Activated CD4-positive, CD25-positive, alpha-beta regulatory T cell (primary cell): ENCODE measurements at regions not wholly inside any gene's neighbourhood (a gene's known extent, or its start where the extent isn't known, plus 50 kb on each side); places are given as distances from the start of the nearest gene placed in this dataset.

Experiments
- DNase-seq, 4 experiments: peaks; one replicate each; lab custom pipeline; 2025; lab: John Stamatoyannopoulos, UW

GRCh38 chr13:90675129-90675528 lies 672.4 kb upstream of the MIR17HG start:
- DNase-seq = no peak

GRCh38 chr13:90680826-90681225 lies 666.7 kb upstream of the MIR17HG start:
- DNase-seq = no peak

- no peak for DNase-seq
These were observed 663.8 kb upstream of the MIR17HG start for GRCh38 chr13:90683711-90684131.

GRCh38 chr13:90686442-90686841 lies 661.0 kb upstream of the MIR17HG start:
- no peak for DNase-seq

GRCh38 chr13:90689111-90689510 lies 658.4 kb upstream of the MIR17HG start:
- no peak for DNase-seq

- no peak for DNase-seq
These were observed 656.9 kb upstream of the MIR17HG start for GRCh38 chr13:90690458-90691080.

GRCh38 chr13:90696254-90696653 lies 651.2 kb upstream of the MIR17HG start:
- DNase-seq = no peak

GRCh38 chr13:90696656-90697055 lies 650.8 kb upstream of the MIR17HG start:
- DNase-seq = no peak

GRCh38 chr13:90700340-90700739 lies 647.1 kb upstream of the MIR17HG start:
- DNase-seq = no peak

GRCh38 chr13:90701264-90701663 lies 646.2 kb upstream of the MIR17HG start:
- DNase-seq = no peak

- no peak for DNase-seq
These were observed 645.4 kb upstream of the MIR17HG start for GRCh38 chr13:90702050-90702449.

GRCh38 chr13:90706631-90707030 lies 640.9 kb upstream of the MIR17HG start:
- no peak for DNase-seq

- DNase-seq = no peak
These were observed 639.4 kb upstream of the MIR17HG start for GRCh38 chr13:90708128-90708527.

- DNase-seq = no peak
These were observed 638.2 kb upstream of the MIR17HG start for GRCh38 chr13:90709319-90709718.

GRCh38 chr13:90710164-90710759 lies 637.2 kb upstream of the MIR17HG start:
- DNase-seq = no peak

- DNase-seq = no peak
These were observed 633.9 kb upstream of the MIR17HG start for GRCh38 chr13:90713441-90714133.

GRCh38 chr13:90715485-90715884 lies 632.0 kb upstream of the MIR17HG start:
- DNase-seq = no peak

- no peak for DNase-seq
These were observed 630.0 kb upstream of the MIR17HG start for GRCh38 chr13:90717451-90717936.

GRCh38 chr13:90719461-90719860 lies 628.0 kb upstream of the MIR17HG start:
- DNase-seq = no peak

- no peak for DNase-seq
These were observed 625.5 kb upstream of the MIR17HG start for GRCh38 chr13:90721937-90722336.

GRCh38 chr13:90723381-90723780 lies 624.1 kb upstream of the MIR17HG start:
- no peak for DNase-seq

- DNase-seq = no peak
These were observed 621.1 kb upstream of the MIR17HG start for GRCh38 chr13:90726375-90726774.

GRCh38 chr13:90732049-90732448 lies 615.4 kb upstream of the MIR17HG start:
- no peak for DNase-seq
